ENCODE measurements at regions not wholly inside any gene's neighbourhood (a gene's known extent, or its start where the extent isn't known, plus 50 kb on each side); places are given as distances from the start of the nearest gene placed in this dataset.

- no peak for TF ChIP-seq EGR1 (IDR thresholded peaks at IDR 0.05; ENCODE audit: borderline replicate concordance in 1 of 2, low read depth in 2 of 2, low read length in 2 of 2)
- no peak for TF ChIP-seq POLR2A (IDR thresholded peaks at IDR 0.05; ENCODE audit: low read depth, low read length)
- no peak for TF ChIP-seq NFYB (IDR thresholded peaks at IDR 0.05; ENCODE audit: insufficient read depth, low read depth, low read length)
- no peak for TF ChIP-seq CTCF (IDR thresholded peaks at IDR 0.05 in 2 of 3, conservative IDR thresholded peaks at IDR 0.05 in 1 of 3; ENCODE audit: control insufficient read depth in 2 of 3, extremely low read depth in 1 of 3, insufficient read depth in 1 of 3, low read depth in 3 of 3, low read length in 3 of 3)
- no peak for TF ChIP-seq E4F1 (IDR thresholded peaks at IDR 0.05; ENCODE audit: borderline replicate concordance, partially characterized antibody)
- no peak for TF ChIP-seq BMI1 (IDR thresholded peaks at IDR 0.05; ENCODE audit: borderline replicate concordance)
- no peak for TF ChIP-seq STAT3 (IDR thresholded peaks at IDR 0.05; ENCODE audit: low read depth, low read length)
- TF ChIP-seq RCOR1 (conservative IDR thresholded peaks at IDR 0.05; ENCODE audit: low read depth, low read length) = no peak
- TF ChIP-seq REST (IDR thresholded peaks at IDR 0.05; ENCODE audit: low read depth, low read length) = no peak
- no peak for TF ChIP-seq MTA2 (IDR thresholded peaks at IDR 0.05; ENCODE audit: low read depth)
Measured at GRCh38 chr3:88852606-88853005, 254.8 kb upstream of the EPHA3 start.

Measured in GM12878 (cell line).